OCI-LY3 (cell line): ENCODE measurements at regions not wholly inside any gene's neighbourhood (a gene's known extent, or its start where the extent isn't known, plus 50 kb on each side); places are given as distances from the start of the nearest gene placed in this dataset.

Source experiments
- H2AFZ ChIP-seq: fragments of 200-600, 300-600 bp; shearing (Covaris generic); 2 replicates; pipeline ENCODE4 v1.6.0; 2014; ENCODE audit warnings: antibody characterized with exemption, low read depth, low read length
- H3K27ac ChIP-seq: fragments of 200-600, 300-600 bp; sonication (generic); 2 replicates; pipeline ENCODE4 v1.5.1; 2014; ENCODE audit warnings: mild to moderate bottlenecking, low read length, moderate library complexity, mixed read lengths
- H3K27me3 ChIP-seq: fragments of 200-600, 300-600 bp; sonication (generic); 2 replicates; pipeline ENCODE4 v1.6.1; 2014; ENCODE audit warnings: low read depth, low read length, mixed read lengths
- H3K36me3 ChIP-seq: fragments of 200-600, 300-600 bp; sonication (generic); replicated peaks from 2 replicates; pipeline ENCODE3; 2014; ENCODE audit warnings: low read depth, low read length, mixed read lengths
- H3K4me1 ChIP-seq: fragments of 300-600, 200-600 bp; sonication (generic); 2 replicates; pipeline ENCODE4 v1.6.1; 2014; ENCODE audit warnings: low read length, mixed read lengths
- H3K4me2 ChIP-seq: fragments of 200-600, 300-600 bp; sonication (generic); 2 replicates; pipeline ENCODE4 v1.6.1; 2014; ENCODE audit warnings: low read length, mixed read lengths
- H3K4me3 ChIP-seq: fragments of 300-600, 200-600 bp; sonication (generic); 2 replicates; pipeline ENCODE4 v1.5.1; 2014; ENCODE audit warnings: antibody characterized with exemption, mild to moderate bottlenecking, low read length, moderate library complexity
- H3K79me2 ChIP-seq: fragments of 300-600, 200-600 bp; shearing (Covaris generic); 2 replicates; pipeline ENCODE4 v1.6.1; 2014; ENCODE audit warnings: mild to moderate bottlenecking, low read length, mixed read lengths
- H3K9ac ChIP-seq: fragments of 300-600, 200-600 bp; shearing (Covaris generic); 2 replicates; pipeline ENCODE4 v1.6.0; 2014; ENCODE audit warnings: mild to moderate bottlenecking, low read length, moderate library complexity
- H3K9me3 ChIP-seq: fragments of 200-600, 300-600 bp; shearing (Covaris generic); 2 replicates; pipeline ENCODE4 v1.6.1; 2014; ENCODE audit warnings: low read length, mixed read lengths; ENCODE audit not compliant: insufficient read depth
- H4K20me1 ChIP-seq: fragments of 200-600, 300-600 bp; sonication (generic); 2 replicates; pipeline ENCODE4 v1.6.1; 2016; ENCODE audit warnings: low read length, mixed read lengths; ENCODE audit not compliant: insufficient read depth
- CTCF ChIP-seq: fragments of 200-600, 300-600 bp; sonication (generic); IDR thresholded peaks from 2 replicates; pipeline ENCODE4 v1.5.1; 2014; ENCODE audit warnings: antibody characterized with exemption, low read length, low read depth
- EZH2phosphoT487 ChIP-seq: fragments of 200-600 bp; shearing (Covaris generic); IDR thresholded peaks from 2 replicates; pipeline ENCODE4 v1.6.1; 2018; ENCODE audit warnings: antibody characterized with exemption, mixed run types, low read depth

- no peak overlapping the region for H3K4me2 ChIP-seq
- no peaks in the 10 kb centered on the region for H3K9me3 ChIP-seq
- no peak for TF ChIP-seq EZH2phosphoT487
- no peak for TF ChIP-seq CTCF
- no peak overlapping the region for H3K9ac ChIP-seq
- no peaks in the 10 kb centered on the region for H3K36me3 ChIP-seq
- no peaks in the 10 kb centered on the region for H4K20me1 ChIP-seq
- no peak overlapping the region for H3K4me3 ChIP-seq
- H3K79me2 ChIP-seq: no peaks in the 10 kb centered on the region
- H3K27me3 ChIP-seq: no peaks in the 10 kb centered on the region
- 0 out of 2 replicates have a peak, but pooled peaks cover 2% of the 10 kb centered on the region for H3K4me1 ChIP-seq
- H2AFZ ChIP-seq: no peak overlapping the region
- H3K27ac ChIP-seq: no peak overlapping the region
Observed at GRCh38 chr5:35333366-35333765, 103.1 kb upstream of the PRLR start.

- Histone ChIP-seq H3K9me3 (no peaks in the 10 kb centered on the region), H3K9ac (no peak overlapping the region), H3K27ac (no peak overlapping the region), H3K4me1 (0 out of 2 replicates have a peak, but pooled peaks cover 2% of the 10 kb centered on the region), H3K36me3 (no peaks in the 10 kb centered on the region), H4K20me1 (no peaks in the 10 kb centered on the region), H3K79me2 (no peaks in the 10 kb centered on the region), H3K4me3 (no peak overlapping the region), H3K27me3 (no peaks in the 10 kb centered on the region), H3K4me2 (no peak overlapping the region), H2AFZ (no peak overlapping the region)
- TF ChIP-seq EZH2phosphoT487 (no peak), CTCF (no peak)
Observed at GRCh38 chr5:35331956-35332950, 102.0 kb upstream of the PRLR start.

- no peaks in the 10 kb centered on the region for H3K79me2 ChIP-seq
- H3K4me2 ChIP-seq: no peak overlapping the region
- H4K20me1 ChIP-seq: no peaks in the 10 kb centered on the region
- no peaks in the 10 kb centered on the region for H3K36me3 ChIP-seq
- no peak overlapping the region for H3K27ac ChIP-seq
- H3K4me1 ChIP-seq: peaks cover under 1% of the 10 kb centered on the region
- no peak overlapping the region for H2AFZ ChIP-seq
- no peak overlapping the region for H3K9ac ChIP-seq
- no peaks in the 10 kb centered on the region for H3K9me3 ChIP-seq
- no peaks in the 10 kb centered on the region for H3K27me3 ChIP-seq
- no peak overlapping the region for H3K4me3 ChIP-seq
- TF ChIP-seq CTCF (no peak), EZH2phosphoT487 (no peak)
Observed at GRCh38 chr5:35325836-35326235, 95.5 kb upstream of the PRLR start.

- Histone ChIP-seq H3K36me3 (no peaks in the 10 kb centered on the region), H3K27ac (no peak overlapping the region), H2AFZ (no peak overlapping the region), H3K27me3 (no peaks in the 10 kb centered on the region), H3K79me2 (no peaks in the 10 kb centered on the region), H3K4me1 (peaks cover 11% of the 10 kb centered on the region), H3K4me3 (no peak overlapping the region), H3K4me2 (no peak overlapping the region), H3K9ac (no peak overlapping the region), H4K20me1 (no peaks in the 10 kb centered on the region), H3K9me3 (no peaks in the 10 kb centered on the region)
- TF ChIP-seq CTCF (no peak), EZH2phosphoT487 (no peak)
Observed at GRCh38 chr5:35324679-35325078, 94.4 kb upstream of the PRLR start.
